HEK293 (cell line): ENCODE measurements at regions not wholly inside any gene's neighbourhood (a gene's known extent, or its start where the extent isn't known, plus 50 kb on each side); places are given as distances from the start of the nearest gene placed in this dataset.
A peak's percentile ranks its signal among the peaks of the same experiment; 100 is the strongest.

Experiments used
- CTCF ChIA-PET: fragments of 350-600 bp; formaldehyde crosslinking; extraction: SDS; loops from one replicate; lab custom pipeline; 2021; ENCODE audit warnings: antibody characterized with exemption; lab: Yijun Ruan, JAX
- POLR2A ChIA-PET: fragments of 300-600 bp; formaldehyde crosslinking; extraction: SDS; loops from one replicate; lab custom pipeline; 2020; ENCODE audit warnings: antibody characterized with exemption, inconsistent platforms; lab: Yijun Ruan, JAX
- H3K27ac ChIP-seq: fragments of 200-500 bp; sonication (Bioruptor generic); 2 replicates; pipeline ENCODE4 v1.5.1; 2014; ENCODE audit warnings: low read depth, low read length, control low read depth, inconsistent platforms; ENCODE audit errors: extremely low read depth
- H3K36me3 ChIP-seq, 2 experiments: fragments of 200-500 bp in 1 of 2; sonication (Bioruptor generic) in 1 of 2; 1 replicate in 1 of 2; 2 replicates in 1 of 2; pipeline ENCODE4 v1.5.1; 2014 to 2017; ENCODE audit warnings: inconsistent platforms in 2 of 2, low read length in 2 of 2; ENCODE audit not compliant: control insufficient read depth in 2 of 2, insufficient read depth in 1 of 2
- H3K4me1 ChIP-seq: fragments of 200-500 bp; sonication (Bioruptor generic); 2 replicates; pipeline ENCODE4 v1.5.1; 2014; ENCODE audit warnings: mild to moderate bottlenecking, low read length, inconsistent platforms; ENCODE audit not compliant: control insufficient read depth, insufficient read depth
- H3K4me3 ChIP-seq: 2 replicates; pipeline ENCODE4 v1.5.1; 2011; ENCODE audit warnings: low read depth, mild to moderate bottlenecking, control low read depth, low read length, moderate library complexity
- H3K9me3 ChIP-seq: fragments of 200-500 bp; sonication (Bioruptor generic); 2 replicates; pipeline ENCODE4 v1.5.1; 2014; ENCODE audit warnings: low read depth, low read length, inconsistent platforms; ENCODE audit not compliant: control insufficient read depth, insufficient read depth
- BCL11B ChIP-seq: fragments of 450-650 bp; formaldehyde crosslinking; IDR thresholded peaks from 2 replicates; pipeline ENCODE4 v1.5.1; 2016; ENCODE audit warnings: low read depth, missing biosample characterization, missing genetic modification characterization
- EGR2 ChIP-seq: fragments of 450-650 bp; formaldehyde crosslinking; IDR thresholded peaks from 2 replicates; pipeline ENCODE4 v1.5.1; 2016; ENCODE audit warnings: low read depth, missing biosample characterization, missing genetic modification characterization
- KLF8 ChIP-seq: fragments of 450-650 bp; formaldehyde crosslinking; IDR thresholded peaks from 2 replicates; pipeline ENCODE4 v1.5.1; 2016; ENCODE audit warnings: missing biosample characterization, missing genetic modification characterization
- PBX3 ChIP-seq: sonication (generic); formaldehyde crosslinking; IDR thresholded peaks from 2 replicates; pipeline ENCODE4 v1.8.1; 2022; ENCODE audit warnings: mild to moderate bottlenecking, moderate library complexity, missing genetic modification reagents
- SALL2 ChIP-seq: fragments of 450-650 bp; formaldehyde crosslinking; IDR thresholded peaks from 2 replicates; pipeline ENCODE4 v1.5.0; 2017; ENCODE audit warnings: missing biosample characterization, mild to moderate bottlenecking, missing genetic modification characterization, borderline replicate concordance
- YY2 ChIP-seq: fragments of 450-650 bp; formaldehyde crosslinking; IDR thresholded peaks from 2 replicates; pipeline ENCODE4 v1.5.1; 2016; ENCODE audit warnings: missing biosample characterization, missing genetic modification characterization
- ZEB2 ChIP-seq: fragments of 450-650 bp; formaldehyde crosslinking; IDR thresholded peaks from 2 replicates; pipeline ENCODE4 v1.5.1; 2016; ENCODE audit warnings: missing biosample characterization, missing genetic modification characterization
- ZIC2 ChIP-seq: fragments of 450-650 bp; formaldehyde crosslinking; IDR thresholded peaks from 2 replicates; pipeline ENCODE4 v1.5.1; 2016; ENCODE audit warnings: missing biosample characterization, missing genetic modification characterization
- ZNF121 ChIP-seq: fragments of 450-650 bp; formaldehyde crosslinking; IDR thresholded peaks from 2 replicates; pipeline ENCODE4 v1.5.1; 2016; ENCODE audit warnings: missing biosample characterization, missing genetic modification characterization
- ZNF16 ChIP-seq: fragments of 450-650 bp; formaldehyde crosslinking; IDR thresholded peaks from 2 replicates; pipeline ENCODE4 v1.5.1; 2016; ENCODE audit warnings: low read depth, missing biosample characterization, missing genetic modification characterization
- ZNF423 ChIP-seq: fragments of 450-650 bp; formaldehyde crosslinking; IDR thresholded peaks from 2 replicates; pipeline ENCODE4 v1.5.1; 2016; ENCODE audit warnings: missing biosample characterization, missing genetic modification characterization
- ZNF529 ChIP-seq: fragments of 450-650 bp; formaldehyde crosslinking; IDR thresholded peaks from 2 replicates; pipeline ENCODE4 v1.5.1; 2017; ENCODE audit warnings: missing genetic modification characterization, missing biosample characterization; ENCODE audit not compliant: insufficient replicate concordance
- ZNF530 ChIP-seq: fragments of 450-650 bp; formaldehyde crosslinking; IDR thresholded peaks from 2 replicates; pipeline ENCODE4 v1.5.1; 2016; ENCODE audit warnings: low read depth, missing biosample characterization, missing genetic modification characterization
- ZNF654 ChIP-seq: fragments of 450-650 bp; formaldehyde crosslinking; IDR thresholded peaks from 2 replicates; pipeline ENCODE4 v1.5.1; 2016; ENCODE audit warnings: low read depth, missing biosample characterization, missing genetic modification characterization
- ZNF658 ChIP-seq: fragments of 450-650 bp; formaldehyde crosslinking; IDR thresholded peaks from 2 replicates; pipeline ENCODE4; 2016; ENCODE audit warnings: missing biosample characterization, missing genetic modification characterization
- ZNF830 ChIP-seq: fragments of 450-650 bp; IDR thresholded peaks from 2 replicates; pipeline ENCODE4 v1.5.0; 2018; ENCODE audit warnings: missing biosample characterization, missing genetic modification characterization, low read depth, mild to moderate bottlenecking, moderate library complexity
- ZSCAN4 ChIP-seq: fragments of 450-650 bp; formaldehyde crosslinking; IDR thresholded peaks from 2 replicates; pipeline ENCODE4 v1.5.1; 2017; ENCODE audit warnings: missing biosample characterization, missing genetic modification characterization
- TF ChIP-seq, protein P1 (sequence below): fragments of 450-650 bp; formaldehyde crosslinking; IDR thresholded peaks from 2 replicates; pipeline ENCODE4 v1.5.1; 2016; ENCODE audit warnings: missing biosample characterization, missing genetic modification characterization
- TF ChIP-seq, protein P2 (sequence below): fragments of 450-650 bp; formaldehyde crosslinking; IDR thresholded peaks from 2 replicates; pipeline ENCODE4 v1.5.0; 2017; ENCODE audit warnings: missing biosample characterization, missing genetic modification characterization, borderline replicate concordance
- TF ChIP-seq, protein P3 (sequence below): fragments of 450-650 bp; formaldehyde crosslinking; IDR thresholded peaks from 2 replicates; pipeline ENCODE4 v1.5.1; 2016; ENCODE audit warnings: missing biosample characterization, missing genetic modification characterization

GRCh38 chr5:133905424-133905823 is 63.0 kb downstream of the C5orf15 start:
- POLR2A ChIA-PET, result no interaction called here
- Histone ChIP-seq H3K4me3 (no peak overlapping the region), H3K27ac (no peak overlapping the region), H3K9me3 (no peaks in the 10 kb centered on the region), H3K36me3 (no peaks in the 10 kb centered on the region), H3K4me1 (no peaks in the 10 kb centered on the region)
- TF ChIP-seq, protein P1, sequence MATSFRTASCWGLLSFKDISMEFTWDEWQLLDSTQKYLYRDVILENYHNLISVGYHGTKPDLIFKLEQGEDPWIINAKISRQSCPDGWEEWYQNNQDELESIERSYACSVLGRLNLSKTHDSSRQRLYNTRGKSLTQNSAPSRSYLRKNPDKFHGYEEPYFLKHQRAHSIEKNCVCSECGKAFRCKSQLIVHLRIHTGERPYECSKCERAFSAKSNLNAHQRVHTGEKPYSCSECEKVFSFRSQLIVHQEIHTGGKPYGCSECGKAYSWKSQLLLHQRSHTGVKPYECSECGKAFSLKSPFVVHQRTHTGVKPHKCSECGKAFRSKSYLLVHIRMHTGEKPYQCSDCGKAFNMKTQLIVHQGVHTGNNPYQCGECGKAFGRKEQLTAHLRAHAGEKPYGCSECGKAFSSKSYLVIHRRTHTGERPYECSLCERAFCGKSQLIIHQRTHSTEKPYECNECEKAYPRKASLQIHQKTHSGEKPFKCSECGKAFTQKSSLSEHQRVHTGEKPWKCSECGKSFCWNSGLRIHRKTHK, result no peak
- TF ChIP-seq ZNF530, result no peak
- TF ChIP-seq YY2 (tag by site-specific recombination), result no peak
- TF ChIP-seq, protein P2, sequence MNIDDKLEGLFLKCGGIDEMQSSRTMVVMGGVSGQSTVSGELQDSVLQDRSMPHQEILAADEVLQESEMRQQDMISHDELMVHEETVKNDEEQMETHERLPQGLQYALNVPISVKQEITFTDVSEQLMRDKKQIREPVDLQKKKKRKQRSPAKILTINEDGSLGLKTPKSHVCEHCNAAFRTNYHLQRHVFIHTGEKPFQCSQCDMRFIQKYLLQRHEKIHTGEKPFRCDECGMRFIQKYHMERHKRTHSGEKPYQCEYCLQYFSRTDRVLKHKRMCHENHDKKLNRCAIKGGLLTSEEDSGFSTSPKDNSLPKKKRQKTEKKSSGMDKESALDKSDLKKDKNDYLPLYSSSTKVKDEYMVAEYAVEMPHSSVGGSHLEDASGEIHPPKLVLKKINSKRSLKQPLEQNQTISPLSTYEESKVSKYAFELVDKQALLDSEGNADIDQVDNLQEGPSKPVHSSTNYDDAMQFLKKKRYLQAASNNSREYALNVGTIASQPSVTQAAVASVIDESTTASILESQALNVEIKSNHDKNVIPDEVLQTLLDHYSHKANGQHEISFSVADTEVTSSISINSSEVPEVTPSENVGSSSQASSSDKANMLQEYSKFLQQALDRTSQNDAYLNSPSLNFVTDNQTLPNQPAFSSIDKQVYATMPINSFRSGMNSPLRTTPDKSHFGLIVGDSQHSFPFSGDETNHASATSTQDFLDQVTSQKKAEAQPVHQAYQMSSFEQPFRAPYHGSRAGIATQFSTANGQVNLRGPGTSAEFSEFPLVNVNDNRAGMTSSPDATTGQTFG (tag by site-specific recombination), result no peak
- TF ChIP-seq EGR2, result no peak
- TF ChIP-seq BCL11B, result no peak
- TF ChIP-seq ZNF121 (tag by site-specific recombination), result no peak
- TF ChIP-seq, protein P3, sequence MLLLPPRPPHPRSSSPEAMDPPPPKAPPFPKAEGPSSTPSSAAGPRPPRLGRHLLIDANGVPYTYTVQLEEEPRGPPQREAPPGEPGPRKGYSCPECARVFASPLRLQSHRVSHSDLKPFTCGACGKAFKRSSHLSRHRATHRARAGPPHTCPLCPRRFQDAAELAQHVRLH, result no peak
- peak; percentile 64 for TF ChIP-seq ZIC2 (tag by site-specific recombination)
- CTCF ChIA-PET, result interaction anchor here (0.6 kb wide), 1 partner anchor 11 kb away, joined by 3 read pairs; no protein-coding TSS in a partner anchor

DNA sequence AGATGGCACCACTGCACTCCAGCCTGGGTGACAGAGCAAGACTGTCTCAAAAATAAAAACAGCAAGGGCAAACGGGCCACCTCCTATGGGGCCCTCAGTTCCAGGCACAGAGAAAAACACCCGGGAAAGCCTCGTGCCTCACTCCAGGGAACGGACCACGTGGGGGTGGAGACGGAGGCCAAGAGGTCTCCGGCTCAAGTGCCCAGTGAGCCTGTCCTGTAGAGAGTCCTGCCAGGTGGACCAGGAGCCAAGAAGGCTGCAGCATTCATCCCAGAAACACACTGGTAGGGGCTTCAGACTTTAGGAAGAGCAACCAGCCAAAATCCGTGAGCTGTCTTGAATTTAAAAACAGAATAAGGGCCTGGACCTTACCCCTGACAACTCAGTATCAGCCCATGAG is 63.8 kb downstream of the C5orf15 start:
- H3K4me1 ChIP-seq, result no peaks in the 10 kb centered on the region
- no peaks in the 10 kb centered on the region for H3K9me3 ChIP-seq

More for the DNA sequence above, 63.8 kb downstream of the C5orf15 start:
- H3K36me3 ChIP-seq, result no peaks in the 10 kb centered on the region
- TF ChIP-seq ZNF658 (tag by site-specific recombination) (no peak), ZEB2 (tag by site-specific recombination) (no peak), ZNF423 (tag by site-specific recombination) (no peak), KLF8 (tag by site-specific recombination) (no peak), ZNF830 (tag by site-specific recombination) (no peak), ZNF16 (tag by site-specific recombination) (no peak), ZNF654 (tag by site-specific recombination) (no peak), ZNF529 (tag by site-specific recombination) (no peak), ZSCAN4 (tag by site-specific recombination) (no peak), SALL2 (tag by site-specific recombination) (no peak), PBX3 (CRISPR knock-in tag) (no peak)
- TF ChIP-seq, all 188 proteins: peak for 0
- ChIA-PET CTCF (interaction anchor here (1.1 kb wide), 1 partner anchor 481 kb away, joined by 3 read pairs; no protein-coding TSS in a partner anchor), POLR2A (interaction anchor here (0.6 kb wide), 1 partner anchor 205 kb away, joined by 6 read pairs; no protein-coding TSS in a partner anchor)
- Histone ChIP-seq H3K4me3 (no peak overlapping the region), H3K27ac (no peak overlapping the region)
